ENCODE measurements at regions not wholly inside any gene's neighbourhood (a gene's known extent, or its start where the extent isn't known, plus 50 kb on each side); places are given as distances from the start of the nearest gene placed in this dataset.
"Not testable (repeated sequence)": the region's sequence is repeated elsewhere in the genome, so short reads cannot be mapped to it uniquely, and the experiment has no call there.

DNA sequence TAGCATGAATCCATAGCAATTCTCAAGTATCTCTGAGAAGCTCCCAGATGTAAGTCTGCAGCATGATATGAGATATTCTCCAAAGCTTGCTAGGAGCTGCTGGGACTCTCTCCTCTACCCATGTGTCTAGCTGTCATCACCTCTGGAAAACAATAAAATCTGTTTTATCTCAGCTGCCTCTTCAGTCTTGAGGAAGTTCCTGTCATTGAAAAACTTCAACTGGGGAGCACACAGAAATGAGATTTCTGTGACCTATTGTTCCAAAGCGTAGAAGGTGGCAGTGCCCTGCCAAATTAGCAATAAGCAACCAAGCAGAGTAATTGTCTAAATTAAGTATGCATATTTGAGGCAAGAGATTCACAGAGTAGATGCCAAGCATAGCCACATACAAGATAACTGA is 1380.6 kb upstream of the RAG2 start:
- TF ChIP-seq CTCF (IDR thresholded peaks at IDR 0.05; ENCODE audit: extremely low read depth, insufficient read depth, missing control alignments) = no peak
- DNase-seq (ENCODE audit: low spot score) = no peak
- in situ Hi-C loops (cut with MboI; ENCODE audit: low pct_unique_long_range_greater_than_20kb, low sequenced_read_pairs, unreplicated experiment) = no loop called here

GRCh38 chr11:37973941-37974340 is 1375.9 kb upstream of the RAG2 start:
- DNase-seq (ENCODE audit: low spot score) = no peak
- no peak for TF ChIP-seq CTCF (IDR thresholded peaks at IDR 0.05; ENCODE audit: extremely low read depth, insufficient read depth, missing control alignments)
- in situ Hi-C loops (cut with MboI; ENCODE audit: low pct_unique_long_range_greater_than_20kb, low sequenced_read_pairs, unreplicated experiment) = no loop called here

DNA sequence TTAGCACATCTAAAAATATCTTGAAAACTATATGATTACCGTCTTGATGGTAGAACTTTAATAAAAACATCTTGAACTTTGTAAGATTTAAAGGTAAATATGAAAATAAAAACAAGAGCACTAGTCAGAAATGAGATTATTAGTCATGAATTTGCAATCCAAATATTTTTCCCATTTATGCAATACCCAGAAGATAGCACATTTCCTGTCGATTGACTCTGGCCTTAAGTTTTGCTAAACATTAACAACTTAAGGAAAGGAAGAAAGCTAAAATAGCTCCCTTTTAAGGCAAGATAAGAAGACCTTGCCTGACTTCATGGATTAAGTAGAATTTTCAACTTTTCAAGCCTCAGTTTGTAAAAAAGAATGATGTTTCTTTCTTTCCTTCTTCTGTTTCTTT is 1374.7 kb upstream of the RAG2 start:
- no peak for TF ChIP-seq CTCF (IDR thresholded peaks at IDR 0.05; ENCODE audit: extremely low read depth, insufficient read depth, missing control alignments)
- no peak for DNase-seq (ENCODE audit: low spot score)
- in situ Hi-C loops (cut with MboI; ENCODE audit: low pct_unique_long_range_greater_than_20kb, low sequenced_read_pairs, unreplicated experiment) = no loop called here

GRCh38 chr11:37969336-37969735 is 1371.3 kb upstream of the RAG2 start:
- in situ Hi-C loops (cut with MboI; ENCODE audit: low pct_unique_long_range_greater_than_20kb, low sequenced_read_pairs, unreplicated experiment); DNase-seq (ENCODE audit: low spot score): not testable (repeated sequence)

- DNase-seq (ENCODE audit: low spot score) = no peak
- no peak for TF ChIP-seq CTCF (IDR thresholded peaks at IDR 0.05; ENCODE audit: extremely low read depth, insufficient read depth, missing control alignments)
- in situ Hi-C loops (cut with MboI; ENCODE audit: low pct_unique_long_range_greater_than_20kb, low sequenced_read_pairs, unreplicated experiment) = no loop called here
Observed at GRCh38 chr11:37968148-37968547, 1370.1 kb upstream of the RAG2 start.

DNA sequence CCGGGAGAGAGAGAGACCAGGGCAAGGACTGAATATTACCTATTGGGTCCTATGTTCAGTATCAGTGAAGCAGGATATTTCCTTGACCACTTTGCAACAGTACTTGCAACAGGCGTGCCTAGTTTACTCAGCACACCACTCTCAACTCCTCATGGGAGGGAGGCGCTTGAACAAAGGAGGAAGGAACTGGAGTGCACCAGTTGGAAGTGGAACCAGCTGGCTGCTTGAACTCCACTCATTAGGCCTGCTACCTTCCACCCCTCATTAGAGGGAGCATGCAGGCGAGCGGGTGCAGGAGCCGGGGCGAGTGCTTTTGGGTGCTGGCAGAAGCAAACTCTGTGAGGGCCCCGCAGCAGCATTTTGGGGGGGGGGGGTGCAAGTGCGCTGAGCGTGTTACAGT is 1369.6 kb upstream of the RAG2 start:
- TF ChIP-seq CTCF (IDR thresholded peaks at IDR 0.05; ENCODE audit: extremely low read depth, insufficient read depth, missing control alignments) = no peak
- in situ Hi-C loops (cut with MboI; ENCODE audit: low pct_unique_long_range_greater_than_20kb, low sequenced_read_pairs, unreplicated experiment) = no loop called here
- DNase-seq (ENCODE audit: low spot score) = no peak

- no peak for TF ChIP-seq CTCF (IDR thresholded peaks at IDR 0.05; ENCODE audit: extremely low read depth, insufficient read depth, missing control alignments)
- DNase-seq (ENCODE audit: low spot score) = no peak
- in situ Hi-C loops (cut with MboI; ENCODE audit: low pct_unique_long_range_greater_than_20kb, low sequenced_read_pairs, unreplicated experiment) = no loop called here
Observed at GRCh38 chr11:37963440-37963839, 1365.4 kb upstream of the RAG2 start.
